ENCODE measurements at regions not wholly inside any gene's neighbourhood (a gene's known extent, or its start where the extent isn't known, plus 50 kb on each side); places are given as distances from the start of the nearest gene placed in this dataset.

DNA sequence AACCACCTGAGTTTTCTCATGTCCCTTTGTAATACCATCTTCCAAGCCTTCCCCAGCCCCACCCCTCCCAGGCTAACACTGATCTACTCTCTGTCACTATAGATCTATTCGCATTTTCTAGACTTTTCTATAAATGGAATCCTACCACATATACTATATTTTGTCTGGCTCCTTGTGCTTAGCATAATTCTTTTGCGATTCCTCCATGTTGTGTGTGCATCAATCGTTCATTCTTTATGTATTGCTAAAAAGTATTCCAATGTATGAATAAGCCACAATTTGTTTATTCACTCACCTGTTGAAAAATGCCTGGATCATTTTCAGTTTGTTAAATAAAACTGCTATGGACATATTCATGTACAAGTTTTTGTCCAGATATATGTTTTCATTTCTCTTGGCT lies 66.7 kb upstream of the DPT start:
- no peak overlapping the region for H3K4me2 ChIP-seq (ENCODE audit: control insufficient read depth, extremely low read depth, insufficient read depth, low read depth, low read length)
- H3K36me3 ChIP-seq (ENCODE audit: control insufficient read depth in 2 of 2, extremely low read depth in 1 of 2, insufficient read depth in 2 of 2, low read length in 2 of 2): no peaks in the 10 kb centered on the region
- H3K9me1 ChIP-seq (ENCODE audit: control insufficient read depth, extremely low read depth, insufficient read depth, low read length): no peaks in the 10 kb centered on the region
- H3K4me3 ChIP-seq (ENCODE audit: control insufficient read depth in 2 of 3, extremely low read depth in 1 of 3, insufficient read depth in 2 of 3, low read depth in 1 of 3, low read length in 3 of 3): no peak overlapping the region
- H3K27ac ChIP-seq (ENCODE audit: control insufficient read depth, insufficient read depth, low read length): no peak overlapping the region
- no peak for FAIRE-seq
- H3K9ac ChIP-seq (ENCODE audit: control insufficient read depth, extremely low read depth, insufficient read depth, low read length): no peak overlapping the region
- TF ChIP-seq, protein P1, sequence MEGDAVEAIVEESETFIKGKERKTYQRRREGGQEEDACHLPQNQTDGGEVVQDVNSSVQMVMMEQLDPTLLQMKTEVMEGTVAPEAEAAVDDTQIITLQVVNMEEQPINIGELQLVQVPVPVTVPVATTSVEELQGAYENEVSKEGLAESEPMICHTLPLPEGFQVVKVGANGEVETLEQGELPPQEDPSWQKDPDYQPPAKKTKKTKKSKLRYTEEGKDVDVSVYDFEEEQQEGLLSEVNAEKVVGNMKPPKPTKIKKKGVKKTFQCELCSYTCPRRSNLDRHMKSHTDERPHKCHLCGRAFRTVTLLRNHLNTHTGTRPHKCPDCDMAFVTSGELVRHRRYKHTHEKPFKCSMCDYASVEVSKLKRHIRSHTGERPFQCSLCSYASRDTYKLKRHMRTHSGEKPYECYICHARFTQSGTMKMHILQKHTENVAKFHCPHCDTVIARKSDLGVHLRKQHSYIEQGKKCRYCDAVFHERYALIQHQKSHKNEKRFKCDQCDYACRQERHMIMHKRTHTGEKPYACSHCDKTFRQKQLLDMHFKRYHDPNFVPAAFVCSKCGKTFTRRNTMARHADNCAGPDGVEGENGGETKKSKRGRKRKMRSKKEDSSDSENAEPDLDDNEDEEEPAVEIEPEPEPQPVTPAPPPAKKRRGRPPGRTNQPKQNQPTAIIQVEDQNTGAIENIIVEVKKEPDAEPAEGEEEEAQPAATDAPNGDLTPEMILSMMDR (optimal IDR thresholded peaks at IDR 0.05 in 1 of 3, IDR thresholded peaks at IDR 0.05 in 1 of 3, conservative IDR thresholded peaks at IDR 0.05 in 1 of 3; ENCODE audit: extremely low read depth in 1 of 3, insufficient read depth in 2 of 3, low read length in 3 of 3): no peak
- TF ChIP-seq EZH2 (IDR thresholded peaks at IDR 0.05; ENCODE audit: low read length): no peak
- H3K4me1 ChIP-seq (ENCODE audit: control insufficient read depth, extremely low read depth, insufficient read depth, low read length): no peaks in the 10 kb centered on the region
- H4K20me1 ChIP-seq (ENCODE audit: control insufficient read depth, extremely low read depth, insufficient read depth, low read length): no peaks in the 10 kb centered on the region
- H2AFZ ChIP-seq (ENCODE audit: control insufficient read depth, low read length): no peak overlapping the region
- no peaks in the 10 kb centered on the region for H3K9me3 ChIP-seq (ENCODE audit: control insufficient read depth, low read depth, low read length)
- dilution Hi-C loops (cut with MboI; ENCODE audit: extremely low pct_ligation_motif_present, low sequenced_read_pairs): no loop called here
- H3K79me2 ChIP-seq (ENCODE audit: control insufficient read depth, insufficient read depth, low read length): no peaks in the 10 kb centered on the region
- H3K27me3 ChIP-seq (ENCODE audit: control insufficient read depth, extremely low read depth, insufficient read depth, low read length): no peaks in the 10 kb centered on the region
- no peak for DNase-seq (ENCODE audit: low read depth, low spot score)

DNA sequence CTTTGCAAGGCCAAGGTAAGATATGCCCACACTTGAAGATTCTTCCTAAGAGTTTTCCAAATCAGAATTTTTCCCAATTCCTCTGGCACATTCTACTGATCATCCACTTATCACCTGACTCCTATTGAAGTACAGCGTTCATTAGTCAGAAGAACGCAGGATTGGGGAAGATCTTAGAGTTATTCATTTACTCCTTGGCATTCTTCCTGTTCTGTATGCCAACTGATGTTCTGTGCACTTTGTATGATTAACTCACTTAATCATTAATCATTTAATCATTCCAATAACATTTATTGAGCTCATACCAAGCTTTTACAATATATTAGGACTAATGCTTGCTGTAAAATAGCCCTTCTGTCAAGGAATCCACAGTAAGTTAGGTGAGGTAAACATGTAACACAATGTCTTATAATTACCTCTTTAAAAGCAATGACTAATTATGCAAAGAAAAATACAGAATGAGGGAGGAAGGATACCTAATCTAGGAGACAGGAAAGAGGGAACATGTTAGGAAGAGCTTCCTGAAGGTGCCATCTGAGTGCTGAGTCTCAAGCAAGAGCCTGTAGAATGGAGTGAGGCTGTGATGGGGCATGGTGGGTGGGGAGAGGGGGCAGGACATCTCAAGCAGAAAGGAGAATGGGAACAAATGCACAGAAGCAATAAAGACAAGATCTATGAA lies 71.1 kb upstream of the DPT start:
- no peak overlapping the region for H3K4me2 ChIP-seq (ENCODE audit: control insufficient read depth, extremely low read depth, insufficient read depth, low read depth, low read length)
- H2AFZ ChIP-seq (ENCODE audit: control insufficient read depth, low read length): no peak overlapping the region
- FAIRE-seq (no peak), DNase-seq (ENCODE audit: low read depth, low spot score) (no peak)
- H4K20me1 ChIP-seq (ENCODE audit: control insufficient read depth, extremely low read depth, insufficient read depth, low read length): no peaks in the 10 kb centered on the region
- H3K79me2 ChIP-seq (ENCODE audit: control insufficient read depth, insufficient read depth, low read length): no peaks in the 10 kb centered on the region
- H3K4me3 ChIP-seq (ENCODE audit: control insufficient read depth in 2 of 3, extremely low read depth in 1 of 3, insufficient read depth in 2 of 3, low read depth in 1 of 3, low read length in 3 of 3): no peak overlapping the region
- no peak for TF ChIP-seq EZH2 (IDR thresholded peaks at IDR 0.05; ENCODE audit: low read length)
- TF ChIP-seq, protein P1 (optimal IDR thresholded peaks at IDR 0.05 in 1 of 3, IDR thresholded peaks at IDR 0.05 in 1 of 3, conservative IDR thresholded peaks at IDR 0.05 in 1 of 3; ENCODE audit: extremely low read depth in 1 of 3, insufficient read depth in 2 of 3, low read length in 3 of 3): no peak
- H3K9ac ChIP-seq (ENCODE audit: control insufficient read depth, extremely low read depth, insufficient read depth, low read length): no peak overlapping the region
- dilution Hi-C loops (cut with MboI; ENCODE audit: extremely low pct_ligation_motif_present, low sequenced_read_pairs): no loop called here
- no peaks in the 10 kb centered on the region for H3K27me3 ChIP-seq (ENCODE audit: control insufficient read depth, extremely low read depth, insufficient read depth, low read length)
- no peak overlapping the region for H3K27ac ChIP-seq (ENCODE audit: control insufficient read depth, insufficient read depth, low read length)
- H3K4me1 ChIP-seq (ENCODE audit: control insufficient read depth, extremely low read depth, insufficient read depth, low read length): no peaks in the 10 kb centered on the region
- H3K9me1 ChIP-seq (ENCODE audit: control insufficient read depth, extremely low read depth, insufficient read depth, low read length): no peaks in the 10 kb centered on the region
- H3K9me3 ChIP-seq (ENCODE audit: control insufficient read depth, low read depth, low read length): no peaks in the 10 kb centered on the region
- H3K36me3 ChIP-seq (ENCODE audit: control insufficient read depth in 2 of 2, extremely low read depth in 1 of 2, insufficient read depth in 2 of 2, low read length in 2 of 2): no peaks in the 10 kb centered on the region

Data from keratinocyte (primary cell).